ENCODE measurements at regions not wholly inside any gene's neighbourhood (a gene's known extent, or its start where the extent isn't known, plus 50 kb on each side); places are given as distances from the start of the nearest gene placed in this dataset.
"Not testable (repeated sequence)": the region's sequence is repeated elsewhere in the genome, so short reads cannot be mapped to it uniquely, and the experiment has no call there.

DNA sequence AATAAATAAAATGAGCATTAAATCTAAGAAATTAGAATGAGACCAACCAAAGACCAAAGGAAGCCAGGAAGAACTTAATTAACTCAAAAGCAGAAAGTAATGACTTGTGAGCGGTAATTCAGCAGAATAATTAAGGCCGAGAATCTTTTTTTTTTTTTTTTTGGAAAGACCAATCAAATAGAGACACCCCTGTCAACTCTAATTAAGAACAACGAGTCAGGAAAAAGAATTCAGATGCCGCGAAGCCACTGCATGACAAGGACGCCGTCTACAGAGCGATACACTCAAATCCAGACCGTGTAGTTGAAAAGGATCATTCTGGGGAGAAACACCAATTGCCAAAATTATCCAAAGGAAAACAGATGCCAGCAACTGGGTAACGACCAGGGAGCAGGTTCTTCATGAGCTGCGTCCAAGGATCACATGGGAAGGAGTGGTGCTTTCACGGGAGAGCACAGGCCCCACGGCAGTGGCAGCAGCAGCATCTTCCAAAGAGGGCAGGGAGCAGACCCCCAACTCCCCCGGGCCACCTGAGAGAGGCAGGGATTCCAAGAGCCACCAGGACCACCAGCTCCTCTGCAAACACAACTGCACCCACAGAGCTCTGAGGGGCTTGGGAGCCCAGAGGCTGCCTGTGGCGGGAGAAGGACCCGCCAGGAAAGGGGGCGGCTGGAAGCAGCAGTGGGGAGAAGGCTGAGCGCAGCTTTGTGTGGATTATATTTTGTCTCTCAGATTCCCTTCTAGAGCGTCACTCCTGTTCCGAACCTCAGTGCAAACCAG is 469.8 kb downstream of the BRD1 start:
- no peak for DNase-seq (ENCODE audit: low read depth in 2 of 2)

DNA sequence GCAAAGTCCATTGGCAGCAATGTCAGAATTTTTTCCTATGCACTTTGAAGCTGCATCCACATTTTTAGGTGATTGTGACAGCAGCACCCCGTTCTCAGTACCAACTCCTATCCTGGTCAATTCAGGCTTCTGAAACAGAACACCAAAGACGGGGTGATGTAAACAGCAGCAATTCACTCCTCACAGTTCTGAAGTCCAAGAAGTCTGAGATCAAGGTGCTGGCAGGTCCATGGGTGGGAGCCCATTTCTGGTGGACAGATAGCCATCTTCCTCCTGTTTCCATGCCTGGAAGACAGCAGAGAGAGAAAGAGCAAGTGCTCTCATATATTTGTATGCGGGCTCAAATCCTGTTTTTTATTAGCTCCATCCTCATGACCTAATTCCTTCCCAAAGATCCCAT is 471.2 kb downstream of the BRD1 start:
- DNase-seq (ENCODE audit: low read depth in 2 of 2) = no peak

DNA sequence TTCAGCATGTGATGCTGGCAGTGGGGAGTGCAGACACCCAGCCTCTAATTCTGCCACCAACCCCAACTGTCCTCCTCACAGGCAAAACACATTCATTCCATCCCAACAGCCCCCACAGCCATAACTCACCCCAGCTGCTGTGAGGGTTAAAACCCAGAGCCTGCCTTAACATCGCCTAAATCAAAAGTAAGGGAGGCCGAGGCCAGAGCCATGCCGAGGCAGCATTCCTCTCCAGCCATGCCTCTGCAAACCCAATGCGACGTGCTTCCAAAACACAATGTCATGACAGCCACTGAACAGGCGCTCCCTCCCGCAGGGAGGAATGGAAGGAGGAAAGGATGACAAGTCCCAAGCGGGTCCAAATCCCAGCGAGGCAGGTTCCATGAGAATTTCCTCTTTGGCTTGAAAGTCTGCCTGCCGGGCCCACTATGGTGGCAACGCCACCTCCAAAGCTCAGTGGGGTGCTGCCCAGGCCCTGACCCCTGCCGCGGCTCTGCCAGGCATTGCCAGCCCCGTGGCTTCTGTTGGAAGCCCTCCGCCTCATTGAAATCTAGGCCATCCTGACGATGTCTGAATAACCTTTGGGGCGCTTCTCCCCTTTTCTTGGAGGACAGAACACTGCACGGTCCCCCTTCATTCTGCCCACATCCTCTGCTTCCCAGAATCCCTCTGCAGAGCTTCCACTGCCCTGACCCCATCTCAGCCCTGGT is 472.3 kb downstream of the BRD1 start:
- DNase-seq (ENCODE audit: low read depth in 2 of 2) = no peak

DNA sequence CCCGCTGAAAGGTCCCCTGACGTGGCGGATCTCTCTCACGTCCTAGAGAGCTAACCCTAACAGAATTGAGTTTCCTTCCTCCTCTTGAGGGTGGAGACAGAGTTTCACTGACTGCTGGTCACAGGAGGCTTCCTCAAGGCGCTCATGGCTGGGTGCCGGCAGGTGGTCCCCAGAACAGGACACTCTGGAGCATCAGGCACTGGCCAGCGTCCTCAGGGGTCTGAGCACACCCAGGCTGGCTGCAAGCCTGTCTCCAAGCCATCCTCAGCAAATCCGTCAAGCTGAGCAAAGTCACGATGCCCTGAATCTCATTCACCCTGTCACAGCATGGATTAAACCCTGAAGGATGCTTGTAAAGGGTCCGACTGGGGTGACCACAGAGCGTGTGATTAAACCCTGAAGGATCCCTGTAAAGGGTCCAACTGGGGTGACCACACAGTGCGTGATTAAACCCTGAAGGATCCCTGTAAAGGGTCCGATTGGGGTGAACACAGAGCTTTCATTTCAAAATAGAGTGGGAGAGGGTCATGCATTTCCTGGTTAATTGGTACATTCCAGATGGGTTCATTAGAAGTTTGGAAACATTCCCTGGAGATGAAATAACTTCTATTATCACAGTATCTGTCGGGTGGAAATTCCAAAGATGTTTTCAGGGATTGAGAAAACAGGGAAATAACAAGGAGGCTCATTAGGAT is 473.0 kb downstream of the BRD1 start:
- DNase-seq (ENCODE audit: low read depth in 2 of 2) = no peak

DNA sequence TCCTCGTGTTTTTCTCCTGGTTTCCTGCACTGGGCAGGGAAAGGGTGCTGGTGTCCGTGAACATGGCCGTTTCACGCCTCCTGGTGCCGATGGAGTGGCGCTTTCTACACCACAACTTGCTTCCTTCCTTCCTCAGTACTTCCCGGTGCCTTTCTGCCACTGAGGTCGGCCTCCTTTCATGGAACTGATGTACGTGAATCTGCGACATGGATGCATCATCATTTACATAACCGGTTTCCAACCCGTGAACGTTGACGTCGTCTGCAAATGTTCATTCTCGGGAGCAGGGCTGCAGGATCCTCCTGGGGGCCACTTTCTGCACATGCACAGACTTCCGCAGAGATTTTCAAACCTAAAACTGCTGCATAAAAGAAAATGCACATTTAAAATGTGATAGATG is 474.4 kb downstream of the BRD1 start:
- DNase-seq (ENCODE audit: low read depth in 2 of 2) = no peak

DNA sequence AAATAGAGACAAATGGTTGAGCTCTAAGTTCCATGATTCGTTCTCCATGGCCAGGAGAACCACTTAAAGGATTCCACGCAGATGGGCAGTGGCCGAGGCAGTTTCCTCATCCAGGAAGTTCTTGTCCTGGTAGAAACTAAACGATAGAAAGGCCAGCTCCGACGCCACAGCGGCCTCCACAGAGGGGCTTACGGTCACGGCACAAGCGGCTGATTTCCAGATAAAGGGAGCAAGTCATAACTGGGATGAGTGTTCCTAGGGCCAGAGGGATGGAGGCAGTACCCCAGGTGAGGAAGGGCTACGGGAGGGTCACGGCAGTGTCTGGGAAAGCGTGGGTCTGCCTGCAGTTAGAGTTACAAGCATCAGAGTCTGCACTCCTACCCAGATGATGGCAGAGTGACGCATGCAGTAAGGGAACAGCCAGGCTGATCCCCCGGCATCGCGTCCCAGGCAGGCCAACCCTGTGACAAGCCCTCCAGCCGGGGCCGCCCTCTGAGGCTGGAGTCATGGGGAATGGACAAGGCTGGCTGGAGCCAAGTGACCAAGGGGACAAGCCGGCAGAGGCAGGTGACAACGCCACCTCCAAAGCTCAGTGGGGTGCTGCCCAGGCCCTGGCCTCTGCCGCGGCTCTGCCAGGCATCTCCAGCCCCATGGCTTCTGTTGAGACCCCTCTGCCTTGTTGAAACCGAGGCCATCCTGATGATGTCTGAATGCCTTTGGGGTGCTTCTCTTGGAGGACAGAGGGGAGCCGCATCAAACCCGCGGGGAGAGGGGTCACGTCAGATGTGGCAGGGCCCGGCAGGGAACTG is 475.1 kb downstream of the BRD1 start:
- DNase-seq (ENCODE audit: low read depth in 2 of 2) = no peak

DNA sequence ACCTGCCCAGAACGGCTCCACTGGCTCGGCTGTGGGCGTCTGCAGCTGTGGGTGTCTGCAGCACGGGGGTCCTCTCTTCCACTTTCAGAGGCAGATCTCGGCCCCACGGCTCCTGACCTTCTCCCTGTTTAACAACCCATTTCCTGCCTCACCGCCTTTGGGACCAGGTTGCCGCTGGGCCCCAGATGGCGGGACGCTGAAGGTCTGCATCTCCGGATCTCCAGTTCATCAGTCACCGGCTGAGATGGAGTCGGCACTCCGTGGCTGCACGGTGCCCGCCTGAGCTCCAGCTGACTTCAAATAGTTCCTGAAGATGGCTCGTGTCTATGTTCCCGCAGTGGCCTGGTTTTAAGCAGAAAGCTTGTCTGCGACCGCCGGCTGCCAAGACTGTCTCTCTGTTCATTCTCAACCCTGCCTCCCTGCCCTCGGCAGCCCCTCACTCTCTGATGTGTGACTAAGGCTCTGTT is 475.9 kb downstream of the BRD1 start:
- no peak for DNase-seq (ENCODE audit: low read depth in 2 of 2)

DNA sequence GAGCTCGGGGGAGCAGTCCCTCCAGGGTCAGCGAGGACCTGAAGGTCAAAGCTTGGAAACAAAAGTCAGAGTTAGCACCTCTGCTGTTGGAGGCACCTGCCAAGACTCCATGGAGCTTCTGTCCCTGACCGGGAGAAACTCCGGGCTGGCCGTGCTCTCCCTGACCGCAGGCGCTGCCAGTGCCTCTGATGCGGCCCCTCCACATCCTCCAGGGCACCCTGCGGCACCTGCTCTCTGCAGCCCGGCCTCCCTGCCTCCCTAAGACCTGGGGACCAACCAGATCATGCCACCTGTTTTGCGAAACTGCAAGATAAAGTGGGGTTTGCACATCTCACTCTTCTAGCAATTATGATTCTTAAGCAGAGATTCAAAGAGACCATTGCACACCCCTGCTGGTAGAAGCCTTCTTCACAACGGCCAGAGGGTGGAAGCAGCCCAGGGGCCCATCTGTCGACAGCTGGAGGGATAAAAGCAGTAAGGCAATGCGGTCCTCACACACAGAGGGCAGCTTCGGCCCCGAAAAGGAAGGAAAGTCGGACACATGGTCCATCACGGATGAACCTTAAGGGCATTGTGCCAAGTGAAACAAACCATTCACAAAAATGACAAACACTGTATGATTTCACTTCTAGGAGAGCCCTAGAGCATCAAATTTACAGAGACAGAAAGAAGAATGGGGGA is 477.1 kb downstream of the BRD1 start:
- peak; percentile 6 to 50 for DNase-seq (ENCODE audit: low read depth in 2 of 2)

DNA sequence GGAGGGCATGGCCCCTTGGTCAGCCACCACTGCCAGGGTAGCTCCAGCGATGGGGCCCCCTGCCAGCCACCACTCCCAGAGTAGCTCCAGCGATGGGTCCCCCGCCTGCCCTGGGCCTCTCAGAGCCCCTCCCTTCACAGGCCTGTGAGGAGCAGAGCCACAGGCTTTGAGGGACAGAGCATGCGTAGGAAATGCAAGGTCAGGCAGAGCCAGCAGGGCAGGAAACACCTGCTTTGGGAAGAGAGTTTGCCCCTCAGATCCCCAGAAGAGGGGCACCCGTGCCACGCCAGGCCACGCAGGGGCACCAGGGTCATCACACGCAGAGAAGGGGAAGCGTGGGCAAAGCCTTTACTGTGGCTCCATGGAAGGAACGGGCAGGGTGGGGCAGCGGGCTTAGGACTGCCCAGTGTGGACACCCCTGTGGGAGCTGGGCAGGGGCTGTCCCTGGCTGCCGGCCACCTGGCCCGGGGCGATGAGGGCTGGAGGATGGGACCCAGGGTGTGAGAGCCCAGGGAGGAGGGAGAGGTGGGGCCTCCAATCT is 477.8 kb downstream of the BRD1 start:
- DNase-seq (ENCODE audit: low read depth in 2 of 2) = peak; percentile 4 to 36

DNA sequence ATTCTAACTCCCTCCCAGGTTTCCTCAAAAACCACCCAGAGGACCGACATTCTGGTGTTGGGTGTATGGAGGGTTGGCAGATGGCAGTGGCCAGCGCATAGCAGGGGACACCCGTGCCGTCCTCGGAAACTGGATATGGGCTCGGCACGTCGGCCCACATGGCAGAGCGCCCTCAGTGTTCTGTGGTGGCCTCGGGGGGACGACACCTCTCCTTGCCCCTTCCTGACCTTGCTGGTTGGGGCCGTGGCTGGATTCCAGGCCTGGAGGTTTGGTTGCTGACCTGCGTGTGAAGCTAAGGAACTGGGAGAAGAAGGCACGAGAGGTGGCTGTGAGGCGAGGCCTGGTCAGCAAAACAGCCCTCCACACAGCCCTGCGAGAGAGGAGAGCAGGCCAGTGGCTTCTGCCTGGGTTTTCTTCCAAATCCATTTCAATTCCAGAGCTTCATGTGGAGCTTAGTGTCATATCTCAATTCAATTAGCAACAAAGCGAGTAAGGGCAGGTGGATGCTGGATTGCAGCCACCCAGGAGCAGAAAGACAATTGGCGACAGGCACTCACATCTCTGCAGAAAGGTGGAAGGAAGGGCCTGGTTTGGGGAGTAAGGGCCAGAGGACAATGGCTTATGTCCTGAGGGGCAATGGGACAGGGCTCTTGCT is 478.4 kb downstream of the BRD1 start:
- no peak for DNase-seq (ENCODE audit: low read depth in 2 of 2)

DNA sequence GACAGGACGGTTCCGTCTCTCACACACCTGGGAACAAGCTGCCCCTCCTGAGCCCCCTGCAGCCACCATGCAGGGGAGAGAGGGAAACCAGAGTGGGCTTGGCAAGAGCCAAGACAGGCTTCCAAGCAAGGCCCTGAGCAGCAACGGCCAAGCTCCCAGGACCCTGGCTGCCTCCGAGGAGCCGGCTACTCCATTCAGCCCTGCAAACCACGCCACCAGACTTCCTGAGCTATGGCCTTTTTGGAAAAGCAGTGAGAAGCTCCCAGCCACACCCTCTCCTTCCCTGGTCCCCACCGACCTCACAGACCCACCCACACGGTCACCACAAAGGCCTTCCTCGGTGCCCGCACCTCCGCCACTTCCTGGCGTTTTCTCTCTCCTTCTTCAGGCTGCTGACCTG is 479.0 kb downstream of the BRD1 start:
- DNase-seq (ENCODE audit: low read depth in 2 of 2) = no peak

DNA sequence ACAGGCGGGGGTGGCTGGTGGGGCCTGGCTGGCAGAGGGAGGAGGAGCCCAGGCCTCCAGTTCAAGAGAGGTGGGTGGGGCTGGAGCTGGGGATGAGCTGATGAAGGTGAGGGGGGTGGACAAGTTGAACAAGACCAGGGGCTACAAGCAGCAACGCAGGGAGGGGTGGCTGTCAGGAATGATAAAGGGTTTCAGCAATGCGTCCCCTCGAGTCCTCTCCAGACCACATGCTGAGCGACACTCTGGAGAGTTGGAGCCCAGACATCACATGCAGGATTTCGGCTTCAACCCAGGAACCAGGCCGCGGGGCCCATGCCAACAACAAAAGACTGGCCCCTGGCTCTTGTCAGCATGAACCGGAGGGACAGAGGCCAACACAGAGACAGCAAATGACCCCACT is 480.3 kb downstream of the BRD1 start:
- DNase-seq (ENCODE audit: low read depth in 2 of 2) = no peak

DNA sequence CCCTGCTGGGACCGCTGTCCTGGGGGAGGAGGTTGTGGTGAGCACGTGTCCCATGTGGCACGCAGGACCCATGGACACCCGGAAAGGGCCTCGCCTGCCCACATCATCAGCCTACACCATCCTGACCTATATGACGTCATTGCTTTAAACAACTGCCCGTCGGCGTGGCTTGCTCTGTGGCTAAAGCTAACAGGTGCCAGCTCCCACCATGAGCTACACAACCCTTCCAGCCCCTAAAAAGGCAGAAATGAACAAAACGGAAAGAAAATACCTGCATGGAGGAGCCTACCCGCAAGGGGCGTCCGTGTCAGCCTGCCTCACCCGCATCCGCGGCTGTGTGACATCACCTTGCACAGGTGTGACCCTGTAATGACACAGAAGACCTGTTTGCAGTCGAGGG is 481.8 kb downstream of the BRD1 start:
- no peak for DNase-seq (ENCODE audit: low read depth in 2 of 2)

DNA sequence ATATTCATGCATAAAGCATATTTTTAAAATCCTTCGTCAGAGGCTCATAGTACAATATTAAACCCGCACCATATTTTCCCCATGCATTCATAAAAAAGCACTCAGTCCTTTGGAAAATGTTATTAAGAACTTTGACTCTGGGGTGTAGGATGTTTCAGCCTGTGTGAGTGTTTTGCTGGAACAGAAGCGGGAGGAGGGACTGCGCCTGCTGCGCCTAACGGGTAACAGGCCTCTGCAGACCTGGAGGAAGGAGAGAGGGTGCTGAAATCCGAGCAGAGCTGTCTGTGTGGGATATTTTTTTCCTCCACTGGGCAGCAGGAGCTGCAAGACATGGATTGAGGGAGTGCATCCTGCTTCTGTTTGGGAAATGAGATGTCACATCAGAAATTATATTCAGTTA is 483.0 kb downstream of the BRD1 start:
- no peak for DNase-seq (ENCODE audit: low read depth in 2 of 2)

DNA sequence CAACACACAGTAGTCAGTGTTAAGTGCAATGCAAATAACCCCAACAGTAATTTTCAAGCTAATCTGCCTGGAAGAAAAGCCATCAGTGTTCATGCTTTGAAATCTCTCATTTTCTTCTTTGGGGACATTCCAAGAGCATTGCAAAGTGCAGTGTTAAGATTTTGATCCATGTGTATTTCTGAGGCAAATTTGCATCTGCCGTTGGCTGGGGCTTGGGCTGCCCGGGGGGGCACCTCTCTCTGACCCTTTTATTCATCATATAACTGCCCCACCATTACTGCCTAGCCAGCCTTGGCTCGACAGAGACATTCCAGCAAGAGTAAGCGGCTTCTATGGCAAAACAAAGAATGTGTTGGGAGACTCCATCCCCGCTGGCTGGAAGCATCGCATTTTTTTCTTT is 483.5 kb downstream of the BRD1 start:
- no peak for DNase-seq (ENCODE audit: low read depth in 2 of 2)

DNA sequence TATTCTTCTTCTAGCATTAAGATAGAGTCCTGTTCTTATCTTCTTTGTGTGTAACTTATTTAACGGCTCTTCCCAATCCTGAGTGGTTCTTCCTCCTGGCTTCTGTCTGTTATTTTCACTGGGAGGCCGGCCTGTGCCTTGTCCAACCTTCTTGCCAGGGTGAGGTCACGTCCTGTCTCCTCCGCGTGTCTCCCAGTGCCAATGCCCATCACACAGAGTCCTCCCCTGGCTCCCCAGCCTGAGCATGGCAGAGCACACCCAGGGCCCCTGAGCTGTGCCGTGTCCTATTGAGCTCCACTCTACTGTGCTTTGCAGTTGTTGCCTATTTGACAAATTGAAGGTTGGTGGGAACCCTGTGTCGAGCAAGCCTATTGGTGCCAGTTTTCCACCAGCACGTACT is 487.3 kb downstream of the BRD1 start:
- no peak for DNase-seq (ENCODE audit: low read depth in 2 of 2)

DNA sequence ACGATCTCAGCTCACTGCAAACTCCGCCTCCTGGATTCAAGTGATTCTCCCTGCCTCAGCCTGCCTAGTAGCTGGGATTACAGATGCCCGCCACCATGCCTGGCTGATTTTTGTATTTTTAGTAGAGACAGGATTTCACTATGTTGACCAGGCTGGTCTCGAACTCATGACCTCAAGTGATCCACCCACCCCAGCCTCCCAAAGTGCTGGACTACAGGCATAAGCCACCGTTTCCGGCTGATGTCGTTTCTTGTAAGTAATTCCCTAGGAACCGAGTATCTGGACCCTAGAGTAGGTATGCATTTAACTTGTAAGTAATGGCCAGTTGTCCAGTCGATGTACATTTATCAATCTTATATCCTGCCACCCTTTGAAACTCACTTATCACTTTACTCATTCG is 491.2 kb downstream of the BRD1 start:
- not testable (repeated sequence) for DNase-seq (ENCODE audit: low read depth in 2 of 2)

DNA sequence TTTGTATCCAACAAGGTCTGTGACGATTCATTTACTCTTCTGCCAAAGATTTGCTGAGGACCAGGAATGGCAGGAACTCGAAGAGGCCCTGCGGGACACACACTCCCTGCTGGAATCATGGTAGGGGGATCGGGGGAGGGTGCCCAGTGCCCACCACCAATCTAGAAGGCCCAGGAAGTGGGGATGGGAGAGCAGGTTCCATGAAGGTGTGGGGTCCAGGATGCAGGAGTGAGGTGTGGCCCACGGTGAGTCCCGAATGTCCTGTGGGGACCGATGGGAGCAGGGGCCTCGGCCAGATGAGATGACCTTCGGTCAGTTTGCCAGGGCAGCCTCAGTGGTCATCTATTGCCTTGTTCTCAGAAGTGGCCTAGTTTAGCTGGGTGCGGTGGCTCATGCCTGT is 492.7 kb downstream of the BRD1 start:
- no peak for DNase-seq (ENCODE audit: low read depth in 2 of 2)

DNA sequence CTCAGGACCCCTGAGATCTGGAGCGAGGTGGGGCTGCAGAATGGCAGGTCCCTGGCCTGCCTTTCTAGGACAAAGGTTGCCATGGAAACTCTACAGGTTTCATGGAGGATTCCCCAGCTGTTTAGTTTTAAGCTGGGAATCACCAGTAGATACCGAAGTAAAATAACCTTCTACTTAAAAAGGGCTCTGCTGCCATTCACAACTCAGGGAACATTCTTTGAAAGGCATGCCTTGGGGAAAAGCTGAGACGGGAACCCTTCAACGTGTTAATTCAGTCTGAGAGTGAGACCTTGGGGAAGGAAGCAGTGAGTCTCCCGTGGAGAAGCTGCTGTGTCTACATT is 493.3 kb downstream of the BRD1 start:
- DNase-seq (ENCODE audit: low read depth in 2 of 2) = no peak

DNA sequence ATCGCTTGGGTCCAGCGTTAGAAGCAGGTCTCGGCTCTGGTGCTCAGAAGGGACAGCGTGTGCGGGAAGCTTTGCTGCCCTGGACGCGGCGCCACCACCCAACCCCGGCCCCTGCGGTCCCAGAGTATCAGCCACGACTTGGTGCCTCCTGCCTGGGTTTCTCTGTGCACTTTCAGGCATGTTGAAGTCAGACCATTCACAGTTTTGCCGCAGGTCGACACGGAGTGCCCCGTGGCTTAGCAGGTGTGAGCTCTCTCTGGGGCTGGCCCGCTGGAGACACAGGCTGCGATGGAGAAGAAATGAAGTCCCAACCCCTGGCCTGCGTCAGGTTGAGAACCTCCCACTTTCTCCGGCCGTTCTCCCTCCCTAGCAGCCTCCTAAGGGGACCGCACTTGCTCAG is 494.5 kb downstream of the BRD1 start:
- DNase-seq (ENCODE audit: low read depth in 2 of 2) = no peak

DNA sequence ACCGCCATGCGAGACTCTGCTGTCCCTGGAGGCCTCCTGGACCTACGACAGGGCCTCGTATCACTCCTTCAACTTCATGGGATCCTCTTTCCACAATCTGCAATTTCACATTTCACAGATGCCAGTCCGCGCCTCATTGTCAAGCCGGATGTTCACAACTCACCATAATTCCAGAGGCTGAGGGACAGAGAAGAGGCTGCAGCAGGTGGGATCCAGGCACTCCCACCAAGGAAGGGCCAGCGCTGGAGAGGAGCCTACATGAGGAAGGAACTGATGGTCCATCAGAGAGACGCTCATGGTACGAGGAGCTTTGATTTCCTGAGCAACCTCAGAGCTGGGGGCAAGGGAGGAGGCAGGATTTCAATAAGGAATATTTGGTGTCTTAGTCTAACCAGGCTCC is 495.0 kb downstream of the BRD1 start:
- DNase-seq (ENCODE audit: low read depth in 2 of 2) = no peak

Data from dermis microvascular lymphatic vessel endothelial cell (primary cell).